Prostate gland (tissue), 2 donors: ENCODE measurements at regions not wholly inside any gene's neighbourhood (a gene's known extent, or its start where the extent isn't known, plus 50 kb on each side); places are given as distances from the start of the nearest gene placed in this dataset.

Source experiments
- DNase-seq: peaks from one replicate; pipeline ENCODE4 v3.0.0-alpha.2; 2019; ENCODE audit warnings: low spot score
- H3K27ac ChIP-seq, 2 donors: fragments of 200-600 bp; sonication (generic); 2 replicates each; pipeline ENCODE4 v1.5.1; 2017 to 2019
- H3K27me3 ChIP-seq: fragments of 200-600 bp; sonication (generic); replicated peaks from 2 replicates; pipeline ENCODE4 v1.5.1; 2019; ENCODE audit not compliant: insufficient read depth
- H3K36me3 ChIP-seq, 2 donors: fragments of 200-600 bp; sonication (generic); 1 replicate in 1 of 2; 2 replicates in 1 of 2; pipeline versions ENCODE4 v1.5.1 to v1.8.1; 2017 to 2019
- H3K4me1 ChIP-seq: fragments of 200-600 bp; sonication (generic); replicated peaks from 2 replicates; pipeline ENCODE4 v1.5.1; 2019
- H3K4me3 ChIP-seq, 2 donors: fragments of 200-600 bp; sonication (generic); 2 replicates each; pipeline ENCODE4 v1.5.1; 2017 to 2019
- H3K9me3 ChIP-seq: fragments of 200-600 bp; sonication (generic); 2 replicates; pipeline ENCODE4 v1.5.1; 2017
- CTCF ChIP-seq, 4 experiments: fragments of 200-600 bp in 2 of 4; fragments of 450-650 bp in 2 of 4; sonication (generic) in 2 of 4; IDR thresholded peaks; 1 replicate in 3 of 4; 2 replicates in 1 of 4; pipeline ENCODE4 v1.5.1; 2016 to 2019; ENCODE audit warnings: antibody characterized with exemption in 4 of 4, mild to moderate bottlenecking in 2 of 4, moderate library complexity in 2 of 4
- POLR2A ChIP-seq: fragments of 450-650 bp; IDR thresholded peaks from one replicate; pipeline ENCODE4 v1.6.1; 2016; ENCODE audit warnings: antibody characterized with exemption, mild to moderate bottlenecking
- POLR2AphosphoS5 ChIP-seq: sonication (generic); formaldehyde crosslinking; IDR thresholded peaks from one replicate; pipeline ENCODE4 v1.6.1; 2017; ENCODE audit warnings: antibody characterized with exemption
- WGBS: methylation state at CpG from one replicate; pipeline ENCODE4 v1.1.5; 2018; 5-methylcytosine and 5-hydroxymethylcytosine counted together
- intact Hi-C: fragments of 100-400 bp; cut with DNase I; formaldehyde crosslinking; loops from one replicate; pipeline ENCODE4 v1.14.2; 2022
- small RNA-seq, 2 donors: library from RNA; depleted of rRNA; stranded (forward); fragments of <200 nt; gene quantifications; one replicate each; pipeline ENCODE3, GENCODE V24; 2016

DNA sequence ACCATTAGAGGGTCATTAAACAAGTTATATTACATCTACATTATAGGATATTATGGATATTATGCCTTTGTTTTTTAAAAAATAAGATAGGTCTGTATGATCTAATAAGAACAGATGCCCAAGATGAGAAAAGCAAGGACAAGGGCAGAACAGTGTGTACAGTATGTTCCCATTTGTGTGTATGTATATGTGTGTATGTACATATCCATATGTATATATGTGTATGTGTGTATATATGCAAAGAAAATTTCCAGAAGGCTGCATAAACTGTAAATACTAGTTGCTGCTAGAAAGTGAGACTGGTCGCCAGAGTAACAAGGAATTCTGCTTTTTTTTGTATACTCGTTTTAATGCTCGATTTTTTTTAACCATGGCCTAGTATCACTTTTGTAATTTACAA lies 58.1 kb upstream of the GLIS3 start:
- no peaks in the 10 kb centered on the region for H3K4me1 ChIP-seq
- no peak overlapping the region for H3K27ac ChIP-seq
- TF ChIP-seq POLR2AphosphoS5 = no peak
- TF ChIP-seq POLR2A = no peak
- no peak for TF ChIP-seq CTCF (IDR thresholded peaks at IDR 0.05)
- DNase-seq = no peak
- no peaks in the 10 kb centered on the region for H3K27me3 ChIP-seq
- no peaks in the 10 kb centered on the region for H3K9me3 ChIP-seq
- H3K36me3 ChIP-seq = no peaks in the 10 kb centered on the region
- intact Hi-C loops = no loop called here
- no peak overlapping the region for H3K4me3 ChIP-seq
- 95% methylated on average over 3 of the region's 3 CpGs for WGBS

- Histone ChIP-seq H3K36me3 (no peaks in the 10 kb centered on the region), H3K27ac (no peak overlapping the region), H3K4me3 (no peak overlapping the region), H3K4me1 (no peaks in the 10 kb centered on the region), H3K9me3 (no peaks in the 10 kb centered on the region), H3K27me3 (no peaks in the 10 kb centered on the region)
- 55% methylated on average over 2 of the region's 2 CpGs for WGBS
- no peak for DNase-seq
- TF ChIP-seq CTCF (IDR thresholded peaks at IDR 0.05) = no peak
- TF ChIP-seq POLR2AphosphoS5 = no peak
- intact Hi-C loops = no loop called here
These were observed 56.4 kb upstream of the GLIS3 start for GRCh38 chr9:4356306-4356705.

DNA sequence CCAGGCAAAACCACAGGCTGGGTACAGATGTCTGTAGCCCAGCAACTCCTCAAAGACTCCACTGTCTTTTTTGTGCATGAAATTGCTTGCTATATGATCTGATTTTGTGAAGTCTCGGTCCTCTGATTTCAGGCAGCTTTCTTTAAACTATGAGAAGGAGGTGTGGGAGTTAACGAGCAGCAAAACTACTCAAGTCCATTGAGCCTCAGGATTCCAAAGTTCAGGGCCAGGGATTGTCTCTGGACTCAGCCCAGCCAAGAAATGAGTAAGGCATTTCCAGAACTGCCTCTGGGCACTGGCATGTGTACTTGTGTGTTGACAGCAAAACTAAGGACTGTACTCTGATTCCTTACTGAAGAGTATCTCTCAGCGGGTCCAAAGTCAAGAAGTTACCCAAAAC lies 53.4 kb upstream of the GLIS3 start:
- TF ChIP-seq POLR2A (no peak), POLR2AphosphoS5 (no peak), CTCF (IDR thresholded peaks at IDR 0.05) (no peak)
- Histone ChIP-seq H3K27me3 (no peaks in the 10 kb centered on the region), H3K27ac (no peak overlapping the region), H3K9me3 (no peaks in the 10 kb centered on the region), H3K36me3 (no peaks in the 10 kb centered on the region), H3K4me3 (no peak overlapping the region), H3K4me1 (no peaks in the 10 kb centered on the region)
- intact Hi-C loops = no loop called here
- DNase-seq = no peak
- 89% methylated on average over 3 of the region's 3 CpGs for WGBS

- DNase-seq = no peak
- 82% methylated on average over 9 of the region's 9 CpGs for WGBS
- H3K4me3 ChIP-seq = no peak overlapping the region
These were observed 50.0 kb upstream of the GLIS3 start for GRCh38 chr9:4349816-4350418.

More at GRCh38 chr9:4349816-4350418, 50.0 kb upstream of the GLIS3 start:
- Histone ChIP-seq H3K36me3 (no peaks in the 10 kb centered on the region), H3K9me3 (no peaks in the 10 kb centered on the region), H3K27ac (no peak overlapping the region), H3K27me3 (no peaks in the 10 kb centered on the region), H3K4me1 (no peaks in the 10 kb centered on the region)
- intact Hi-C loops = no loop called here
- TF ChIP-seq POLR2AphosphoS5 = no peak
- TF ChIP-seq POLR2A = no peak
- TF ChIP-seq CTCF (IDR thresholded peaks at IDR 0.05) = no peak

Small RNAs in the stretch of these regions (small RNA-seq; reads per million reads assigned to genes)
- 0 reads per million in 2 donors for gene RNU6-694P
